HFFc6 (cell line): ENCODE measurements at regions not wholly inside any gene's neighbourhood (a gene's known extent, or its start where the extent isn't known, plus 50 kb on each side); places are given as distances from the start of the nearest gene placed in this dataset.

ENCODE experiments used
- DNase-seq: peaks from one replicate; pipeline ENCODE4 v3.0.0-alpha.2; 2018
- H3K27ac Mint-ChIP-seq: 2 replicates; pipeline ENCODE4 v1.8.0; 2020; ENCODE audit warnings: mild to moderate bottlenecking, mixed read lengths
- H3K27me3 Mint-ChIP-seq: 2 replicates; pipeline ENCODE4 v1.8.0; 2021; ENCODE audit warnings: mild to moderate bottlenecking, moderate library complexity, mixed read lengths; ENCODE audit not compliant: insufficient read depth
- H3K36me3 Mint-ChIP-seq: 2 replicates; pipeline ENCODE4 v1.8.0; 2021; ENCODE audit warnings: low read depth, mixed read lengths
- H3K4me1 Mint-ChIP-seq: 2 replicates; pipeline ENCODE4 v1.8.0; 2020; ENCODE audit warnings: low read depth, mixed read lengths
- H3K4me3 Mint-ChIP-seq: 2 replicates; pipeline ENCODE4 v1.8.0; 2020; ENCODE audit warnings: mild to moderate bottlenecking, moderate library complexity, mixed read lengths
- H3K9me3 Mint-ChIP-seq: 2 replicates; pipeline ENCODE4 v1.8.0; 2020; ENCODE audit warnings: mild to moderate bottlenecking, mixed read lengths
- CTCF ChIP-seq: fragments of 200-600 bp; sonication (generic); IDR thresholded peaks from 2 replicates; pipeline ENCODE4 v1.5.0; 2021; ENCODE audit warnings: antibody characterized with exemption, mild to moderate bottlenecking

GRCh38 chr10:36202881-36203280, 560.8 kb upstream of the FZD8 start:
- no peak for DNase-seq
- Mint-ChIP-seq H3K4me1 (no peaks in the 10 kb centered on the region), H3K27me3 (no peaks in the 10 kb centered on the region; the same call in 1 of the 2 replicates), H3K27ac (no peak overlapping the region), H3K4me3 (no peak overlapping the region), H3K9me3 (peaks cover 14% of the 10 kb centered on the region), H3K36me3 (no peaks in the 10 kb centered on the region)
- TF ChIP-seq CTCF, result no peak

DNA sequence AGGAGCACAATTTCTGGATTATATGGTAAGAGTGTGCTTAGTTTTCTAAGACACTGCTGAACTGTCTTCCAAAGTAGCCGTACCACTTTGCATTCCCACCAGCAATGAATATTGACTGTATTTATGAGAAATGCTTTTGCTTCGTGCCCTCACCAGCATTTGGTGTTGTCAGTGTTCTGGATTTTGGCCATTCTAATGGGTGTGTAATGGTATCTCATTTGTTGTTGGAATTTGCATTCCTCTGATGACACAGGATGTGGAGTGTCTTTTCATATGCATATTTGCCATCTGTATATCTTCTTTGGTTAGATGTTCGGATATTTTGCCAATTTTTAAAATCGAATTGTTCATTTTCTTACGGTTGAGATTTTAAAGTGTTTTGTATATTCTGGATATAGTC, 558.5 kb upstream of the FZD8 start:
- no peak for TF ChIP-seq CTCF
- Mint-ChIP-seq H3K4me1 (no peaks in the 10 kb centered on the region), H3K27me3 (no peaks in the 10 kb centered on the region), H3K9me3 (peaks cover 21% of the 10 kb centered on the region), H3K4me3 (no peak overlapping the region), H3K27ac (no peak overlapping the region), H3K36me3 (no peaks in the 10 kb centered on the region)
- no peak for DNase-seq

- Mint-ChIP-seq H3K9me3 (peaks cover 26% of the 10 kb centered on the region), H3K4me1 (no peaks in the 10 kb centered on the region), H3K36me3 (no peaks in the 10 kb centered on the region), H3K4me3 (no peak overlapping the region), H3K27ac (no peak overlapping the region), H3K27me3 (no peaks in the 10 kb centered on the region)
- DNase-seq, result no peak
- TF ChIP-seq CTCF, result no peak
These were observed 556.2 kb upstream of the FZD8 start for GRCh38 chr10:36198322-36198721.

GRCh38 chr10:36195364-36195763, 553.3 kb upstream of the FZD8 start:
- no peaks in the 10 kb centered on the region for H3K4me1 Mint-ChIP-seq
- H3K9me3 Mint-ChIP-seq, result peaks cover 36% of the 10 kb centered on the region
- no peaks in the 10 kb centered on the region for H3K36me3 Mint-ChIP-seq
- no peaks in the 10 kb centered on the region for H3K27me3 Mint-ChIP-seq
- no peak for TF ChIP-seq CTCF
- no peak overlapping the region for H3K4me3 Mint-ChIP-seq
- no peak overlapping the region for H3K27ac Mint-ChIP-seq
- DNase-seq, result no peak

DNA sequence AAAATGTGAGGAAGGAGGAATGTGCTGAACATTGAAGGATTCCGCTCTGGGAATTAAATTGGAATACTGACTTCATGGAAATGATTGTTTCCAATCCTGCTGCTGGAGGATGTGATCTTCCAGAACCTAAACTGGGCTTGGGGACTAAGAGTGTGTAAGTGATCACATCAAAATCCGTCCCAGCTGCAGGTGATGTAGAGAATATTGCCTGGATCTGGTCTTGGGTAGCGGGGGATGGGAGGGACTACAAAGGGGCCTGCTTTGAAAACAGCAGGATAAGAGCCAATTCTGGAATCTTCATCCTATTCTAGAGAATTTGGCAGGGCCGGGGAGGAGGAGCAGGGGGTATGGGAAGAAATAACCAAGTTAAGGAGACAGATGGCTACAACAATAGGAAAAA, 552.2 kb upstream of the FZD8 start:
- H3K4me1 Mint-ChIP-seq, result no peaks in the 10 kb centered on the region
- peaks cover 2% of the 10 kb centered on the region; the same call in 1 of the 2 replicates for H3K27me3 Mint-ChIP-seq
- H3K27ac Mint-ChIP-seq, result no peak overlapping the region
- H3K36me3 Mint-ChIP-seq, result no peaks in the 10 kb centered on the region
- peaks cover 43% of the 10 kb centered on the region for H3K9me3 Mint-ChIP-seq
- TF ChIP-seq CTCF, result no peak
- H3K4me3 Mint-ChIP-seq, result no peak overlapping the region
- DNase-seq, result no peak

DNA sequence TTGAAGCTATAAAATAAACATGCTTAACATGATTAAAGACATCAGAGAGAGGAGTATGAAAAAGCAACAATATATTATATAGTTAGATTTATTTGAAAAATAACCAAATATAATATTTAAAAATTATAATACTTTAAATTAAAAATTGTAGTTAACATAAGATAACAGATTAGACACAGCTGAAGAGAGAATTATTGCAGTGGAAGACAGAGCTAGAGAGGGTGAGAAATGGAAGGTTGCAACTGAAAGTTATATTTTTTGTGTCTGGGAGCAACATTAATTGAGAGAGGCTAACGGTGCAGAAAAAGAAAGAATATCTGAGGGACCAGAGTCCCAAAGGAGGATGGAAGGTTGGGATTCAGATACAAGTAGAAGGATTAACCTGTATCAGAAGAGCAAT, 548.9 kb upstream of the FZD8 start:
- TF ChIP-seq CTCF, result no peak
- Mint-ChIP-seq H3K4me3 (no peak overlapping the region), H3K36me3 (no peaks in the 10 kb centered on the region), H3K4me1 (no peaks in the 10 kb centered on the region), H3K27ac (no peak overlapping the region), H3K9me3 (peaks cover 29% of the 10 kb centered on the region), H3K27me3 (peaks cover 2% of the 10 kb centered on the region; the same call in 1 of the 2 replicates)
- DNase-seq, result no peak
